Endothelial cell (in vitro differentiated cells): ENCODE measurements at regions not wholly inside any gene's neighbourhood (a gene's known extent, or its start where the extent isn't known, plus 50 kb on each side); places are given as distances from the start of the nearest gene placed in this dataset.
"Not testable (repeated sequence)": the region's sequence is repeated elsewhere in the genome, so short reads cannot be mapped to it uniquely, and the experiment has no call there.

ENCODE experiments used
- DNase-seq: peaks from one replicate; pipeline ENCODE4 v3.0.0; 2021; ENCODE audit warnings: low spot score
- H3K27ac Mint-ChIP-seq: one replicate; pipeline ENCODE4 v1.8.0; 2021; ENCODE audit warnings: mixed read lengths, inconsistent platforms; ENCODE audit not compliant: unreplicated experiment
- H3K27me3 Mint-ChIP-seq: one replicate; pipeline ENCODE4 v1.8.0; 2021; ENCODE audit warnings: mild to moderate bottlenecking, moderate library complexity, mixed read lengths, inconsistent platforms; ENCODE audit not compliant: unreplicated experiment
- H3K36me3 Mint-ChIP-seq: one replicate; pipeline ENCODE4 v1.8.0; 2021; ENCODE audit warnings: mild to moderate bottlenecking, low read depth, mixed read lengths, inconsistent platforms; ENCODE audit not compliant: unreplicated experiment
- H3K4me1 Mint-ChIP-seq: one replicate; pipeline ENCODE4 v1.8.0; 2021; ENCODE audit warnings: mild to moderate bottlenecking, mixed read lengths, inconsistent platforms; ENCODE audit not compliant: unreplicated experiment
- H3K4me3 Mint-ChIP-seq: one replicate; pipeline ENCODE4 v1.8.0; 2021; ENCODE audit warnings: mild to moderate bottlenecking, mixed read lengths, inconsistent platforms; ENCODE audit not compliant: unreplicated experiment
- H3K9me3 Mint-ChIP-seq: one replicate; pipeline ENCODE4 v1.8.0; 2021; ENCODE audit warnings: mixed read lengths, inconsistent platforms; ENCODE audit not compliant: unreplicated experiment
- TF ChIP-seq, protein P1 (sequence below): fragments of 200-600 bp; sonication (generic); IDR thresholded peaks from one replicate; pipeline ENCODE4 v1.5.0; 2021; ENCODE audit warnings: antibody characterized with exemption; ENCODE audit not compliant: unreplicated experiment

GRCh38 chr2:194291104-194291503, 1365.9 kb upstream of the SLC39A10 start:
- Mint-ChIP-seq H3K4me3 (no peak overlapping the region), H3K27me3 (no peaks in the 10 kb centered on the region), H3K36me3 (no peaks in the 10 kb centered on the region), H3K9me3 (no peaks in the 10 kb centered on the region), H3K27ac (no peak overlapping the region), H3K4me1 (no peaks in the 10 kb centered on the region)
- TF ChIP-seq, protein P1, sequence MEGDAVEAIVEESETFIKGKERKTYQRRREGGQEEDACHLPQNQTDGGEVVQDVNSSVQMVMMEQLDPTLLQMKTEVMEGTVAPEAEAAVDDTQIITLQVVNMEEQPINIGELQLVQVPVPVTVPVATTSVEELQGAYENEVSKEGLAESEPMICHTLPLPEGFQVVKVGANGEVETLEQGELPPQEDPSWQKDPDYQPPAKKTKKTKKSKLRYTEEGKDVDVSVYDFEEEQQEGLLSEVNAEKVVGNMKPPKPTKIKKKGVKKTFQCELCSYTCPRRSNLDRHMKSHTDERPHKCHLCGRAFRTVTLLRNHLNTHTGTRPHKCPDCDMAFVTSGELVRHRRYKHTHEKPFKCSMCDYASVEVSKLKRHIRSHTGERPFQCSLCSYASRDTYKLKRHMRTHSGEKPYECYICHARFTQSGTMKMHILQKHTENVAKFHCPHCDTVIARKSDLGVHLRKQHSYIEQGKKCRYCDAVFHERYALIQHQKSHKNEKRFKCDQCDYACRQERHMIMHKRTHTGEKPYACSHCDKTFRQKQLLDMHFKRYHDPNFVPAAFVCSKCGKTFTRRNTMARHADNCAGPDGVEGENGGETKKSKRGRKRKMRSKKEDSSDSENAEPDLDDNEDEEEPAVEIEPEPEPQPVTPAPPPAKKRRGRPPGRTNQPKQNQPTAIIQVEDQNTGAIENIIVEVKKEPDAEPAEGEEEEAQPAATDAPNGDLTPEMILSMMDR, result no peak
- DNase-seq, result no peak

DNA sequence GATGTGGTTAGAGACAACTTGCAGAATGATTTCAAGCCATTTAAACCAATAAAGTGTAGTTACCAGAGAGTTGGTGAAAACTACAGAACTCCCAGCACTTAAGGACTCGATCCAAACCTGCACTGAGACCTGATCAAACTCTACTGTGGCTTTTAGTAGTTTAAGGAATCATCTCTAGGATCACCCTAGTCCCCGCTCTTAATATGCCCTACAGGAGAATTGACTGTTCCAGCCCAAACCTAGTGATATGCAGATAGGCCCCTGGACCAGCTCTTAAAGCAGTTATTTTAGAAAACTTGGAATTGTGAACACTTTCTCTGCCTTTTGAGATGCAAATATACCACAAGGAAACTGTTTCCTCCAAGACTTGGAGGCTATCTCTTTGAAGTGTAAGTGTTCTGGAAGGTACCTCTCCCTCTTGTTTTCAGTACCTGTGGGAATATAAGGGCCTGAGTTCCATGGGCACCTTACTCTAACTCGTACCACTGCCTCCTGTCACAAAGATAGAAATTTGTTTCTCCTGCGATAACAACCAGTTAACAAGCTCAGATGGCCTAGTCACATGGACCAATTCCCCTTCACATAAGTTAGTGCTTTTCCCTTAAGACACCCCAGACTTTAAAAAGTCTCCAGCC, 1367.2 kb upstream of the SLC39A10 start:
- H3K9me3 Mint-ChIP-seq, result no peaks in the 10 kb centered on the region

GRCh38 chr2:194276667-194277066, 1380.4 kb upstream of the SLC39A10 start:
- H3K36me3 Mint-ChIP-seq, H3K9me3 Mint-ChIP-seq, H3K4me1 Mint-ChIP-seq, H3K27me3 Mint-ChIP-seq, H3K4me3 Mint-ChIP-seq, DNase-seq, H3K27ac Mint-ChIP-seq: not testable (repeated sequence)

More for the DNA sequence above, 1367.2 kb upstream of the SLC39A10 start:
- no peak overlapping the region for H3K4me3 Mint-ChIP-seq
- H3K27ac Mint-ChIP-seq, result no peak overlapping the region
- H3K36me3 Mint-ChIP-seq, result no peaks in the 10 kb centered on the region
- TF ChIP-seq, protein P1, result no peak
- H3K27me3 Mint-ChIP-seq, result peaks cover under 1% of the 10 kb centered on the region
- no peaks in the 10 kb centered on the region for H3K4me1 Mint-ChIP-seq
- no peak for DNase-seq

- Mint-ChIP-seq H3K27me3 (no peaks in the 10 kb centered on the region), H3K4me3 (no peak overlapping the region), H3K4me1 (no peaks in the 10 kb centered on the region), H3K36me3 (no peaks in the 10 kb centered on the region), H3K27ac (no peak overlapping the region), H3K9me3 (no peaks in the 10 kb centered on the region)
- no peak for DNase-seq
- TF ChIP-seq, protein P1, result no peak
Measured at GRCh38 chr2:194271293-194271961, 1385.6 kb upstream of the SLC39A10 start.

DNA sequence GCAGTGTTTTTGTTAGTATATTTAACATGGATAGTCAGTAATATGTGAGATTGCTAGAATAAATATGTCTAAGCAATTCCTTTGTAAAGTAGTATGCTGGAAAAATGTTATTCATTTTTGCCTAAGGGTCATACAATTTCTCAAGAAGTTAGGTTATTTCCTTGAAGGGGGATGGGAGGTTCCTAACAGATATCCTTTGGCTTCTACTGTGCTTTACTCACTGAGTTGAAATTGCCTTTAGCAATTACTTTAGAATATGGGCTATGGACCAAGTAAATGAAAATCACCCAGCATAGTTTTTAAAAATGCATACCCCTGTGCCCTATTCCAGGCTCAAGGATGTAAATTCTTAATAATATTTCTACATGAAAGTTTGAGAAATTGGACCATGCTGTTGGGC, 1386.4 kb upstream of the SLC39A10 start:
- TF ChIP-seq, protein P1, result no peak
- Mint-ChIP-seq H3K27ac (no peak overlapping the region), H3K4me3 (no peak overlapping the region), H3K36me3 (no peaks in the 10 kb centered on the region), H3K4me1 (no peaks in the 10 kb centered on the region), H3K9me3 (no peaks in the 10 kb centered on the region), H3K27me3 (no peaks in the 10 kb centered on the region)
- no peak for DNase-seq
